Memory B cell (primary cell): ENCODE measurements at regions not wholly inside any gene's neighbourhood (a gene's known extent, or its start where the extent isn't known, plus 50 kb on each side); places are given as distances from the start of the nearest gene placed in this dataset.
"Not testable (repeated sequence)": the region's sequence is repeated elsewhere in the genome, so short reads cannot be mapped to it uniquely, and the experiment has no call there.

Experiments used
- ATAC-seq: fragments of 150-1000 bp; cut with Tn5 transposase; 2 replicates; pipeline ENCODE4 v1.10.0; 2021; ENCODE audit warnings: low read depth, mild to moderate bottlenecking, moderate library complexity
- DNase-seq, 2 donors: peaks; one replicate each; pipeline ENCODE4 v3.0.0; 2022; ENCODE audit warnings: low spot score in 2 of 2
- H3K27ac Mint-ChIP-seq: one replicate; pipeline ENCODE4 v1.8.0; 2022; ENCODE audit warnings: mild to moderate bottlenecking, moderate library complexity, mixed read lengths
- H3K27me3 Mint-ChIP-seq: one replicate; pipeline ENCODE4 v1.8.0; 2022; ENCODE audit warnings: mixed read lengths
- H3K36me3 Mint-ChIP-seq: one replicate; pipeline ENCODE4 v1.8.0; 2022; ENCODE audit warnings: mild to moderate bottlenecking, mixed read lengths
- H3K4me1 Mint-ChIP-seq: one replicate; pipeline ENCODE4 v1.8.0; 2022; ENCODE audit warnings: mixed read lengths
- H3K4me3 Mint-ChIP-seq: one replicate; pipeline ENCODE4 v1.8.0; 2022; ENCODE audit warnings: mild to moderate bottlenecking, moderate library complexity, mixed read lengths
- H3K9me3 Mint-ChIP-seq: one replicate; pipeline ENCODE4 v1.8.0; 2022; ENCODE audit warnings: mixed read lengths

DNA sequence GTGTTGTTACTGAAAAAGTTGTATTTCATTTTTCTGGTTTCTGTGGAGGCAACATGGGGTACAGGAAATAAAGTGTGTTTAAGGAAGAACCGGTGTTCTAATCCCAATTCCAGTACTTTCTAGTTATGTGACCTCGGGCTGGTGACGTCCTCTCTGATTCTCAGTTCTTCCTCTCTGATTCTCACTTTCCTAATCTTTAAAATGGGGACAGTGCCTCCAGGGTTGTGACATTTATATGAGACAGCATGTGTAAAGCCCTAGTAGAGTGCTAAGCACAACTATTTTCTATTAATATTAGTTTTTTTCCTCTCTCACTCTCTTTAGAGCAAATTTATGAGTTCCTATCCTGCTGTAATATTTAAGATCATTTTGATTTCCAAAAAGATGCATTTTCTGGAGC is 50.9 kb upstream of the PTPDC1 start:
- Mint-ChIP-seq H3K9me3 (no peaks in the 10 kb centered on the region), H3K36me3 (peaks cover 5% of the 10 kb centered on the region), H3K27ac (no peak overlapping the region), H3K4me3 (no peak overlapping the region), H3K4me1 (peaks cover 16% of the 10 kb centered on the region), H3K27me3 (peaks cover 3% of the 10 kb centered on the region)
- ATAC-seq (no peak), DNase-seq (no peak)

DNA sequence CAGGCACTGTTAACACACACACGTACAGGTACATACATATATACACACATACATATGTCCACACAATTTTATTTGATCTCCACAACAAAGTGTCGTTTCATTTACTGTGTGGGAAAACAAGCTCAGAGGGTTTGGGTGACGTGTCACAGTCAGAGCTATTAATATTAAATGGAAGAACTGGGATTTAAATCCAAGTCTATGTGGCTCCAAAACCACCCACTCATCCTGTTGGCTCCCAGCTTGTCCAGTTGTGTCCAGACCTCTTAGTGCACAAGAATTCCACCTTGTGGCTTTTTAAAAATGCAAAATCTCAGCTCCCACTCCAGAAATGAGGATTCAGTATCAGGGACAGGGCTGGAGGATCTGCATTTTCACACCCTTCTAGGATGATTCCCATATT is 52.3 kb upstream of the PTPDC1 start:
- Mint-ChIP-seq H3K27ac (no peak overlapping the region), H3K9me3 (no peaks in the 10 kb centered on the region), H3K27me3 (peaks cover 3% of the 10 kb centered on the region), H3K4me3 (peak overlapping the region; percentile 100), H3K4me1 (peaks cover 16% of the 10 kb centered on the region), H3K36me3 (peaks cover 3% of the 10 kb centered on the region)
- ATAC-seq (no peak), DNase-seq (no peak)

DNA sequence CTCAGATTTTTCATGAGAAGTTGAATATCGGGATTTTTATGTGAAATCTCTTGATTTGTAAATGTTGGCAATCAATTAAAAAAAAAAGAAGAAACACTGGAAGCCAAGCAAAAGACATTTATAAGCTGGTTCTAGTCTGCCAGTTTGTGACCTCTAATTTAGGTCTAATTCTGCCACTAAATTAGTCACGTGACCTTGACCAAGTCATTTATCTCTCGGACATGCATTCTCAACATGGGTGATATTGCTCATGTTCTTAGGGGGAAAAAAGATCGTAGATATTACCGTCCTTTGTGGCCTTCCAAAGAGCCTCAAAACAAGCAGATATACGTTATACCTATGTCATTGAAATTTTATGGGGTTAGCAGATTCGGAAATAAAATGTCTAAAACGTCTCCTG is 52.9 kb upstream of the PTPDC1 start:
- no peaks in the 10 kb centered on the region for H3K9me3 Mint-ChIP-seq
- peaks cover 3% of the 10 kb centered on the region for H3K27me3 Mint-ChIP-seq
- DNase-seq, result no peak
- no peak for ATAC-seq
- H3K4me1 Mint-ChIP-seq, result peaks cover 16% of the 10 kb centered on the region
- H3K36me3 Mint-ChIP-seq, result peaks cover 3% of the 10 kb centered on the region
- peak overlapping the region; percentile 100 for H3K4me3 Mint-ChIP-seq
- peak overlapping the region; percentile 95 for H3K27ac Mint-ChIP-seq

DNA sequence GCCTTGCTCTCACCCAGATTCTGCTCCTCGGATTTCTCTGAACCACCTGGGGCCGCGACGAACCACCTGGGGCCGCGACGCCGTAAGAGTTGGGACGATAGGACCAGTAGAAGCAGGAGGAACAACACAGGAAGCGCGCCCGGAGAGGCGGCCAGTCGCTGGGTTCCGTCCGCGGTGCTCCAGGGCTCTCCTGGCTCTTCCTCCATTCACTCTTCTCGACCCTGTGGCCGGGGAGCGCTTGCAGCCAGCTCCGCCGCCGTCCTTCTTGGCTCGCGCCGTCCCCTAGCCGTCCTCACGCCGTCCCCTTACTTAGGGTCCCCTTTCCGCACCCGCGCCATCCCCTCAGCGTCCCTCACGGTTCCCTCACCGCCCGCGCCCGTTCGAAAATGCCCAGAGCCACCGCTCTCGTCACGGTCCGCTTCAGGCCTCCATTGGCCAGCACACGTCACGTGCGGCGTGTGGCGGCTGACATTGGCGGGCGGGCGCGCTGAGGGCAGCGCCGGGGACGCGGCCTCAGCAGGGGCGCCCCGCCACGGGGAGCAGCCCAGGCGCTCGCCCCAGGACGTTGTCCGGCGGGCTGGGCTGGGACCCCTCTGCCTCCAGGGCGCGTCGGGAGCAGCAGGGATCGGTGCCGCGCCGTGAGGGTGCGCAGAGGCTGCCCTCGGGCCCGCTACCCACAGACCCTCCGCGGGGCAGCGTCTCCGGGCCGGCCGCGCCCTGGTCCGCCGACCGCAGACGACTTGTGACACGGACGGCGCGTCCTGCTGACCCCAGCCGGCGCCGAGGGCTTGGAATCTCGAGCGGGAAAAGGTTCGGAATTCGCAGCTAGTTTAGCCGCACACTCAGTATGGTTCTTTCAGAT is 53.7 kb upstream of the PTPDC1 start:
- H3K27me3 Mint-ChIP-seq, result peaks cover 3% of the 10 kb centered on the region
- peaks cover 3% of the 10 kb centered on the region for H3K36me3 Mint-ChIP-seq
- no peaks in the 10 kb centered on the region for H3K9me3 Mint-ChIP-seq
- H3K4me3 Mint-ChIP-seq, result peak overlapping the region; percentile 100
- ATAC-seq, result peak; percentile 99
- peak; percentile 50 to 69 for DNase-seq
- peak overlapping the region; percentile 95 for H3K27ac Mint-ChIP-seq
- H3K4me1 Mint-ChIP-seq, result peaks cover 16% of the 10 kb centered on the region

DNA sequence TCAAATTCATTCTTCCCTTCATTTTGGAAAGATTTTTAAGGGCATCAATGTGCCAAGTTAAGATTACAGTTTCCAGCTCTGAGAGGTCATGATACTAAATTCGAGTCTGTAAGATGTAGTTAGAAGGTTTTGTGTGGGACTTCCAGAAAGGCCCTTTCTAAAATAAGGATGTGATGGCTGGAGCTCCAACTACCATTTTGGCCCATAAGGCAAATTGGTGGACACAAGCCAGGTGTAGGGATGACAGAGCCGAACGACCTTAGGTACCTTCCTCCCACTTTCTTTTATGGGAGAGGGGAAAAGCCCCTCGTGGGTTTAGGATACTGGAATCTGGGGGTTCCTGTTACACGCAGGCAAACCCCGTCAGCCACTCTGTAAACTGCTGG is 54.3 kb upstream of the PTPDC1 start:
- H3K27ac Mint-ChIP-seq, result peak overlapping the region; percentile 95
- DNase-seq (no peak), ATAC-seq (no peak)
- peaks cover 1% of the 10 kb centered on the region for H3K9me3 Mint-ChIP-seq
- H3K4me1 Mint-ChIP-seq, result peaks cover 13% of the 10 kb centered on the region
- H3K4me3 Mint-ChIP-seq, result peak overlapping the region; percentile 100
- peaks cover 1% of the 10 kb centered on the region for H3K36me3 Mint-ChIP-seq
- H3K27me3 Mint-ChIP-seq, result peaks cover 4% of the 10 kb centered on the region

DNA sequence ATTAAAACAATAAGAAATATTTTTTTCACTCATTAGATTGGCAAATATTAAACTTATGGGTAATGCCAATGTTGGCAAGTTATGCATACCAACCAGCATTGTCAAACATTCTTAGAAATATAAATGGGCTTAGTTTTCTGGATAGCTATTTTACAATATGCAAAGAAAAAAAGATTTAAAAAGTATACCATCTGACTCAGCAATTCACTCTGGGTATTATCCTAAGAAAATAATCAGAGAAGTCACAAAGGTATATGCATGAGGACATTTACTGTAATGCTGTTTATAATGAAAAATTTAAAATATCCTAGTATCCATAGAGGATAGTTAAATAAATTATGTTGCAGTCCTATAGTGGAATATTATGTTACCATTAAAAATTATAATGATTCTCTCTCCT is 57.4 kb upstream of the PTPDC1 start:
- Mint-ChIP-seq H3K9me3 (peaks cover 2% of the 10 kb centered on the region), H3K4me3 (no peak overlapping the region), H3K27ac (no peak overlapping the region), H3K36me3 (peaks cover 2% of the 10 kb centered on the region), H3K27me3 (peaks cover 5% of the 10 kb centered on the region), H3K4me1 (peaks cover 9% of the 10 kb centered on the region)
- ATAC-seq (no peak), DNase-seq (no peak)

DNA sequence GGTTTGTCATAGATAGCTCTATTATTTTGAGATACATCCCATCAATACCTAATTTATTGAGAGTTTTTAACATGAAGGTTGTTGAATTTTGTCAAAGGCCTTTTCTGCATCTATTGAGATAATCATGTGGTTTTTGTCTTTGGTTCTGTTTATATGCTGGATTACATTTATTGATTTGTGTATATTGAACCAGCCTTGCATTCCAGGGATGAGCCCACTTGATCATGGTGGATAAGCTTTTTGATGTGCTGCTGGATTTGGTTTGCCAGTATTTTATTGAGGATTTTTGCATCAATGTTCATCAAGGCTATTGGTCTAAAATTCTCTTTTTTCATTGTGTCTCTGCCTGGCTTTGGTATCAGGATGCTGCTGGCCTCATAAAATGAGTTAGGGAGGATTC is 61.8 kb upstream of the PTPDC1 start:
- not testable (repeated sequence) for ATAC-seq, H3K9me3 Mint-ChIP-seq, H3K27me3 Mint-ChIP-seq, H3K36me3 Mint-ChIP-seq, DNase-seq, H3K4me1 Mint-ChIP-seq, H3K4me3 Mint-ChIP-seq, H3K27ac Mint-ChIP-seq

DNA sequence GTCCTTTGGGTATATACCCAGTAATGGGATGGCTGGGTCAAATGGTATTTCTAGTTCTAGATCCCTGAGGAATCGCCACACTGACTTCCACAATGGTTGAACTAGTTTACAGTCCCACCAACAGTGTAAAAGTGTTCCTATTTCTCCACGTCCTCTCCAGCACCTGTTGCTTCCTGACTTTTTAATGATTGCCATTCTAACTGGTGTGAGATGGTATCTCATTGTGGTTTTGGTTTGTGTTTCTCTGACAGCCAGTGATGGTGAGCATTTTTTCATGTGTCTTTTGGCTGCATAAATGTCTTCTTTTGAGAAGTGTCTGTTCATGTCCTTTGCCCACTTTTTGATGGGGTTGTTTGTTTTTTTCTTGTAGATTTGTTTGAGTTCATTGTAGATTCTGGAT is 63.4 kb upstream of the PTPDC1 start:
- not testable (repeated sequence) for H3K9me3 Mint-ChIP-seq, H3K27me3 Mint-ChIP-seq, H3K4me1 Mint-ChIP-seq, H3K4me3 Mint-ChIP-seq, ATAC-seq, H3K36me3 Mint-ChIP-seq, H3K27ac Mint-ChIP-seq, DNase-seq

DNA sequence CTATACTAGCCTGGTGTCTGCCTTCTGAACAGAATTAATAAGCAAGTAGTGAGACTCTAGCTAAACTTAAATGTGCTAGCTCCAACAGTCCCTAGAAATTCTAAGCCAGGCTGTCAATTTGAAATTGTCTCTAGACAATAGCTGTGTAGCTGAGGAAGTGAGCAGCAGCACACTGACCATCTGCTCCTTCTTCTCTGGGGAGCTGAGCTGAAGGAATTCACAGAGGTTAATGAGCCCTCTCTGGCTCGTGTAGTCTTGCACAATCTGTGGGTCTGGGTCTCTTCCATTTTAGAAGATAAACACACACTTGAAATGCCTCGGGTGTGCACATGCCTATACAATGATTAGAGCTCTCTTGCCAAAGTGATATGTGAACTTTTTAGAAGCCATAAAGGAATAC is 63.5 kb upstream of the BARX1 start:
- Mint-ChIP-seq H3K4me1 (no peaks in the 10 kb centered on the region), H3K4me3 (no peak overlapping the region), H3K36me3 (no peaks in the 10 kb centered on the region), H3K9me3 (no peaks in the 10 kb centered on the region), H3K27ac (no peak overlapping the region), H3K27me3 (peaks cover 3% of the 10 kb centered on the region)
- DNase-seq, result no peak
- no peak for ATAC-seq

DNA sequence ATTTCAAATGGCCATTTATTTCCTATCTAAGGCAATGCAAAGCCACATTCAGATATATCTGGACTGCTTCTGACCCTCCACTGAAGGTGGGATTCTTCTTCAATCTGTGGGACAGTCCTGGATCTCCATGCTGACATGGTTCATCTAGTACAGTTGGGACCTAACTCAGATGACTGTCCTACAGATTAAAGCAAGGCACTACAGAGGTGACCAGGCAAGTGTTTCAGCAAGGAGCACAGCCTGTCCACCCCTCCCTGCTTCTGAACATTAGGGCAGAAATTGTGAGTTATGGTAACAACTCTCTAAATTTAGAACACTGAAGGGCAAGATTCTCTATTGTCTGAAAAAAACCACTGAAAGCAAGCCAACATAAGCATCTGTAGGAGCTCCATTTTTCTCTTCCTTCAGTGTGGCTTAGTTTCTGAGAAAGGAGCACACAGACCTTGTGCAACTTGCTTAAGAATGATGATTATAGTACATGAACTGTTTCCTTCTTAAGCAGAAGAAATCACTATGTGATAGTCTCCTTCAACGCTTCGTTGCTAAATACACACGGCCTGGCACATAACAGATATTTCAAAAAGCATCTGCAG is 62.9 kb upstream of the BARX1 start:
- H3K4me3 Mint-ChIP-seq, result no peak overlapping the region
- DNase-seq (no peak), ATAC-seq (no peak)
- no peaks in the 10 kb centered on the region for H3K36me3 Mint-ChIP-seq
- H3K27me3 Mint-ChIP-seq, result peaks cover 3% of the 10 kb centered on the region
- no peaks in the 10 kb centered on the region for H3K9me3 Mint-ChIP-seq
- no peaks in the 10 kb centered on the region for H3K4me1 Mint-ChIP-seq
- no peak overlapping the region for H3K27ac Mint-ChIP-seq

DNA sequence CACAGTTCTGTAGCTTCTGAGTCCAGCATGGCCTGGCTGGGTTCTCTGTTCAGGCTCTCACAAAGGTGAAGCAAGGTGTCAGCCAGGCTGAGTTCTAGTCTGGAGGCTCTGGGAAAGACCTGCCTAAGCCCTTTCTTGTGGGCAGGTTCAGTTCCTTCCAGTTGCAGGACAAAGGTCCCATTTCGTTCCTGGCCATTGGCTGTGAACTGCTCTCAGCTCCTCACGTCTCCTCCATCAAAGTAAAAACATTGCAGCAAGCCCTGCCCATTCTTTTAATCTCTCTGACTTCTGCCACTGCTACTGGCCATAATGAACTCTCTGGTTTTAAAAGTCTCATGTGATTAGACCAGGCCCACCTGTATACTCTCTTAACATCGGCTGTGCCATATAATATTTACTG is 61.6 kb upstream of the BARX1 start:
- no peaks in the 10 kb centered on the region for H3K9me3 Mint-ChIP-seq

DNA sequence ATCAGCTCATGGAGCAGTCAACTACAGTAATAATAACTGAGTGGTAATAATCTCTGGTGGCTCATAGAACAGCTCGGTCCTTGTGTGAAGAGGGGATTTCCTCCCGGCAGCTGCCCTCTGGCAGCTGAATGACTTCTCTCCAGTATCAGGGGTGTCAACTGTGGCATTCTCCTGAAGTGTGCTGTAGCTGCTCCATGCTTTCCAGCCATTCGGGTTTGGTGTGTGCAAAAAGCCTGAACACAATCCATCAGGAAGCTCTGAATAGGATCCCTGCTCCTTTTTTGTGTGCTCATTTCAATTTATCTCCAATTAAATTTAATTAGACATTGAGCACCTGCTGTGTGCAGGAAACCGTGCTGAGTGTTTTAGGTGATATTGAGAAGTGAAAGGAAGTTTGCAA is 59.8 kb upstream of the BARX1 start:
- H3K36me3 Mint-ChIP-seq, result no peaks in the 10 kb centered on the region
- H3K4me3 Mint-ChIP-seq, result no peak overlapping the region
- DNase-seq (no peak), ATAC-seq (no peak)
- no peaks in the 10 kb centered on the region for H3K4me1 Mint-ChIP-seq
- no peak overlapping the region for H3K27ac Mint-ChIP-seq
- peaks cover 3% of the 10 kb centered on the region for H3K27me3 Mint-ChIP-seq
- H3K9me3 Mint-ChIP-seq, result no peaks in the 10 kb centered on the region

More for the DNA sequence above, 61.6 kb upstream of the BARX1 start:
- no peaks in the 10 kb centered on the region for H3K4me1 Mint-ChIP-seq
- no peaks in the 10 kb centered on the region for H3K36me3 Mint-ChIP-seq
- no peak overlapping the region for H3K4me3 Mint-ChIP-seq
- DNase-seq, result no peak
- H3K27me3 Mint-ChIP-seq, result peaks cover 3% of the 10 kb centered on the region
- no peak for ATAC-seq
- H3K27ac Mint-ChIP-seq, result no peak overlapping the region

DNA sequence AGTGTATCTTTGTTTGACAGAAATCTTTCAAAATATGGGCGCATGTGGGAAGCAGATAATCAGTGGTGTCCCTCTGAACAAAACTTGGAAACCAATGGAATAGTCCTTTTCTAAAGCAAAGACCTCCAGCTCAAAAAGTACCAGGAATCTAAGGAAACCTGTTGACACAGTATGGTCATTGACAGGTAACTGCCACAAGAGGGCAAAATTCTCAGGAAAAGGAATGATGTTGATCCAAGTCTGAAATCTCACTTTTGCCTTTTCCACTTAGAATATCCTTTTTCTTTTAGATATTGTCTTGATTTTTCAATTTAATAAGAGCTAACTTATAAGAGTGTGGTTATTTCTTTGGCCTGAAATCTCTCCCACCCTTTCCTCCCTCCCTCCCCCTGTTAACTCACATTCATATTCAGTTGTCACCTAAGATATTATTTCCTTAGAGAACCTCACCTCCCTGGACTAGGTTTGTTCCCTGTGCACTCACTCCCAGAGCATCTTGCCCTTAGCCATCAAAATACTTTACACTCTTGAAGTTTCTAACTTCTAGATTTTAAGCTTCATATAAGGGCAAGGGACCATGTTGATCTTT is 59.0 kb upstream of the BARX1 start:
- Mint-ChIP-seq H3K4me1 (no peaks in the 10 kb centered on the region), H3K36me3 (no peaks in the 10 kb centered on the region), H3K4me3 (no peak overlapping the region), H3K27ac (no peak overlapping the region), H3K27me3 (peaks cover 3% of the 10 kb centered on the region), H3K9me3 (no peaks in the 10 kb centered on the region)
- DNase-seq (no peak), ATAC-seq (no peak)

DNA sequence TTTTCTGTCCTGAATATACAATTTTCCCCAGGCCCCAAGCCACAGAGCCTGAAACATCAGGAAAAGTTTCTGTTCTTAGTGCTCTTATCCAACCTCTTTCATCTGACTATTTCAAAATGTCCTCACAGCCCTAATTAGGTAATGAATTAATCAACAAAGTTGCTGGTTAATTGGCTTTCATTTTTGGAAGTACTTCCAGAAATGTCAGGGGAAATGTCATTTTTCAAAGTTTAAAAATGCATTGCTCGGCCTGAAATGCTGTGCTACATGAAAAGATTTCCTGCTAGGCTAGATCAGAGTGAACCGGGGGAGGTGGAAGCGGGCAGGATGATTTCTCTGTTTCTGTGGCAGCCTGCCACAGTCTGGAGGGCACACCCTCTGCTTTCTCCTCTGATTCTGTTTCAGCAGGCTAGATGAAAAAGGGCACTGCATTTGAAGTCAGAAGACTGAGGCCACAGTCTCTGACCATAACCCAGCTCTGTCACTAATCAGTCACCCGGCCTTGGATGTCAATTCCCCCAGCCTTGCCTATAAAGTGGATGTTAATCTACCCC is 55.9 kb upstream of the BARX1 start:
- Mint-ChIP-seq H3K36me3 (no peaks in the 10 kb centered on the region), H3K4me3 (no peak overlapping the region), H3K4me1 (no peaks in the 10 kb centered on the region), H3K9me3 (no peaks in the 10 kb centered on the region), H3K27ac (no peak overlapping the region), H3K27me3 (peaks cover 8% of the 10 kb centered on the region)
- DNase-seq, result no peak
- no peak for ATAC-seq
